ENCODE measurements at regions not wholly inside any gene's neighbourhood (a gene's known extent, or its start where the extent isn't known, plus 50 kb on each side); places are given as distances from the start of the nearest gene placed in this dataset.

GRCh38 chr7:16014031-16014430, 327.5 kb upstream of the MEOX2 start:
- Histone ChIP-seq H3K27ac (no peak overlapping the region), H3K9me3 (no peaks in the 10 kb centered on the region), H3K36me3 (no peaks in the 10 kb centered on the region), H3K4me1 (no peaks in the 10 kb centered on the region), H3K27me3 (no peaks in the 10 kb centered on the region), H3K4me3 (no peak overlapping the region)
- intact Hi-C loops (cut with DNase I), result no loop called here
- DNase-seq (ENCODE audit: extremely low spot score in 2 of 2), result no peak
- no peak for TF ChIP-seq CTCF (IDR thresholded peaks at IDR 0.05)
- no peak for TF ChIP-seq POLR2A (IDR thresholded peaks at IDR 0.05)
- TF ChIP-seq POLR2AphosphoS5 (IDR thresholded peaks at IDR 0.05; ENCODE audit: insufficient read depth in 1 of 2, low read depth in 1 of 2), result no peak

DNA sequence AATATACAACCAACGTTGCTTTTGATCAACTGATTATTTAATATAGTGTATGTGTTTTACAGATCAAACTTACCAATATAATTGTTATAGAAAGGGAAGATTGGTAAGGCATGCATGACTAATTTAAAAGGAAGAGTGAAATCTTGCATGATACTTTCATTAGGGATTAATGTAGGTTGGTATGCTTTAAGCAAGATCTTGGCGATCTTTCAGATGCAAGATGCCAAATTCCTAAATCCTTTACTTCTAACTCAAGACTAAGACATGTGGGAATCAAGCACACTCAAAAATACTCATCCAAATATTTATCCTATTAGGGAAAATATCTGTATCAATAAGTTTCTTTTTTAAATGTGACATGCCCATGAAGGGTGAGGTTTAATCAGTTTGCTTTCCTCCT, 321.4 kb upstream of the MEOX2 start:
- H3K27ac ChIP-seq, result no peak overlapping the region
- H3K4me1 ChIP-seq, result no peaks in the 10 kb centered on the region
- H3K4me3 ChIP-seq, result no peak overlapping the region
- H3K27me3 ChIP-seq, result no peaks in the 10 kb centered on the region
- no peaks in the 10 kb centered on the region for H3K36me3 ChIP-seq
- no peak for TF ChIP-seq POLR2AphosphoS5 (IDR thresholded peaks at IDR 0.05; ENCODE audit: insufficient read depth in 1 of 2, low read depth in 1 of 2)
- no peak for TF ChIP-seq POLR2A (IDR thresholded peaks at IDR 0.05)
- no peak for TF ChIP-seq CTCF (IDR thresholded peaks at IDR 0.05)
- intact Hi-C loops (cut with DNase I), result no loop called here
- no peak for DNase-seq (ENCODE audit: extremely low spot score in 2 of 2)
- H3K9me3 ChIP-seq, result no peaks in the 10 kb centered on the region

GRCh38 chr7:16004702-16005101, 318.2 kb upstream of the MEOX2 start:
- Histone ChIP-seq H3K36me3 (no peaks in the 10 kb centered on the region), H3K27me3 (no peaks in the 10 kb centered on the region), H3K27ac (no peak overlapping the region), H3K9me3 (no peaks in the 10 kb centered on the region), H3K4me3 (no peak overlapping the region), H3K4me1 (no peaks in the 10 kb centered on the region)
- intact Hi-C loops (cut with DNase I), result no loop called here
- no peak for DNase-seq (ENCODE audit: extremely low spot score in 2 of 2)
- TF ChIP-seq CTCF (IDR thresholded peaks at IDR 0.05), result no peak
- no peak for TF ChIP-seq POLR2AphosphoS5 (IDR thresholded peaks at IDR 0.05; ENCODE audit: insufficient read depth in 1 of 2, low read depth in 1 of 2)
- TF ChIP-seq POLR2A (IDR thresholded peaks at IDR 0.05), result no peak

DNA sequence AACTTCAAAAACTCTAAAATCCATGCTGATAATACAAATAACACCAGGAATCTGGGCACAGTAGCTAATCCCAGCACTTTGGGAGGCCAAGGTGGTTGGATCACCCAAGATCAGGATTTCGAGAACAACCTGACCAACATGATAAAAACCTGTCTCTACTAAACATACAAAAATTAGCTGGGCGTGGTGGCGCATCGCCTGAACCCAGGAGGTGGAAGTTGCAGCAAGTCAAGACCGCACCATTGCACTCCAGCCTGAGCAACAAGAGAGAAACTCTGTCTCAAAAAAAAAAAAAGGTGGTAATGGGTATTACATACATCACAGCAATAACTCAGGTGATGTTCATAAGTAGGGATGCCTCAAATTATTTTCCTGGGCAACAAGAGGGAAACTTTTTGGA, 315.0 kb upstream of the MEOX2 start:
- intact Hi-C loops (cut with DNase I), result no loop called here
- no peaks in the 10 kb centered on the region for H3K4me1 ChIP-seq
- H3K36me3 ChIP-seq, result no peaks in the 10 kb centered on the region
- H3K4me3 ChIP-seq, result no peak overlapping the region
- TF ChIP-seq CTCF (IDR thresholded peaks at IDR 0.05) (no peak), POLR2A (IDR thresholded peaks at IDR 0.05) (no peak), POLR2AphosphoS5 (IDR thresholded peaks at IDR 0.05; ENCODE audit: insufficient read depth in 1 of 2, low read depth in 1 of 2) (no peak)
- H3K27ac ChIP-seq, result no peak overlapping the region
- no peaks in the 10 kb centered on the region for H3K27me3 ChIP-seq
- DNase-seq (ENCODE audit: extremely low spot score in 2 of 2), result no peak
- H3K9me3 ChIP-seq, result no peaks in the 10 kb centered on the region

GRCh38 chr7:15998617-15999016, 312.1 kb upstream of the MEOX2 start:
- H3K4me1 ChIP-seq, result no peaks in the 10 kb centered on the region
- H3K27me3 ChIP-seq, result no peaks in the 10 kb centered on the region
- H3K4me3 ChIP-seq, result no peak overlapping the region
- DNase-seq (ENCODE audit: extremely low spot score in 2 of 2), result no peak
- no peaks in the 10 kb centered on the region for H3K36me3 ChIP-seq
- intact Hi-C loops (cut with DNase I), result no loop called here
- no peaks in the 10 kb centered on the region for H3K9me3 ChIP-seq
- no peak for TF ChIP-seq POLR2AphosphoS5 (IDR thresholded peaks at IDR 0.05; ENCODE audit: insufficient read depth in 1 of 2, low read depth in 1 of 2)
- no peak for TF ChIP-seq POLR2A (IDR thresholded peaks at IDR 0.05)
- no peak for TF ChIP-seq CTCF (IDR thresholded peaks at IDR 0.05)
- H3K27ac ChIP-seq, result no peak overlapping the region

Data from vagina (tissue), 2 donors.